ENCODE measurements at regions not wholly inside any gene's neighbourhood (a gene's known extent, or its start where the extent isn't known, plus 50 kb on each side); places are given as distances from the start of the nearest gene placed in this dataset.

- H3K4me1 ChIP-seq (ENCODE audit: control insufficient read depth, extremely low read depth, insufficient read depth, low read length), result no peaks in the 10 kb centered on the region
- peaks cover 3% of the 10 kb centered on the region for H3K9me3 ChIP-seq (replicated peaks; ENCODE audit: control insufficient read depth, insufficient read depth, low read length)
- CTCF ChIA-PET, result no interaction called here
- no peaks in the 10 kb centered on the region for H3K9me1 ChIP-seq (replicated peaks; ENCODE audit: control insufficient read depth, extremely low read depth, insufficient read depth, low read length)
- POLR2A ChIA-PET, result no interaction called here
- H3K9ac ChIP-seq (replicated peaks; ENCODE audit: extremely low read depth, insufficient read depth, low read length), result no peak overlapping the region
- H3K27me3 ChIP-seq (ENCODE audit: control insufficient read depth in 2 of 2, insufficient read depth in 2 of 2, low read length in 2 of 2), result no peaks in the 10 kb centered on the region
- no peaks in the 10 kb centered on the region for H4K20me1 ChIP-seq (replicated peaks; ENCODE audit: control insufficient read depth, extremely low read depth, insufficient read depth, low read length)
- no TSS peak for BruUV-seq (replicated peaks)
- no peak overlapping the region for H3K4me3 ChIP-seq (replicated peaks in 1 of 3; ENCODE audit: insufficient read depth in 1 of 3, low read depth in 1 of 3, low read length in 3 of 3)
- H3K36me3 ChIP-seq (ENCODE audit: control insufficient read depth in 2 of 2, extremely low read depth in 1 of 2, insufficient read depth in 2 of 2, low read length in 2 of 2), result no peaks in the 10 kb centered on the region
- no peak overlapping the region for H2AFZ ChIP-seq (ENCODE audit: low read depth, low read length)
- no peak for FAIRE-seq
- no peak overlapping the region for H3K27ac ChIP-seq (ENCODE audit: insufficient read depth, low read depth, low read length)
- H3K79me2 ChIP-seq (ENCODE audit: control insufficient read depth, insufficient read depth, low read length), result no peaks in the 10 kb centered on the region
- no peak overlapping the region for H3K4me2 ChIP-seq (ENCODE audit: insufficient read depth, low read length)
- TF ChIP-seq EZH2 (IDR thresholded peaks at IDR 0.05; ENCODE audit: borderline replicate concordance, low read depth, low read length, severe bottlenecking), result no peak
- TF ChIP-seq MAX (IDR thresholded peaks at IDR 0.05; ENCODE audit: insufficient read depth, insufficient read length), result no peak
- TF ChIP-seq CTCF (IDR thresholded peaks at IDR 0.05; ENCODE audit: extremely low read depth in 1 of 2, insufficient read depth in 1 of 2, low read depth in 1 of 2, low read length in 2 of 2), result no peak
- no peak for TF ChIP-seq POLR2A (IDR thresholded peaks at IDR 0.05; ENCODE audit: low read depth, low read length)
- no peak for TF ChIP-seq MYC (IDR thresholded peaks at IDR 0.05; ENCODE audit: low read depth, low read length)
- no peak for TF ChIP-seq JUN (IDR thresholded peaks at IDR 0.05; ENCODE audit: borderline replicate concordance, insufficient read depth, insufficient read length, low read depth)
- TF ChIP-seq POLR2AphosphoS5 (IDR thresholded peaks at IDR 0.05; ENCODE audit: insufficient read depth, low read depth, low read length), result no peak
- no peak for TF ChIP-seq FOS (IDR thresholded peaks at IDR 0.05; ENCODE audit: borderline replicate concordance, insufficient read depth, low read length)
- no peak for TF ChIP-seq GATA2 (IDR thresholded peaks at IDR 0.05; ENCODE audit: insufficient read depth, insufficient read length, low read depth, low read length)
- dilution Hi-C loops (cut with MboI; ENCODE audit: extremely low pct_ligation_motif_present, low sequenced_read_pairs), result no loop called here
- intact Hi-C loops (cut with micrococcal nuclease), result no loop called here
- DNase-seq (ENCODE audit: low read depth, low spot score), result no peak
These were observed 521.0 kb upstream of the SEMA6A start for GRCh38 chr5:117095346-117096332.
